ENCODE measurements at regions not wholly inside any gene's neighbourhood (a gene's known extent, or its start where the extent isn't known, plus 50 kb on each side); places are given as distances from the start of the nearest gene placed in this dataset.

DNA sequence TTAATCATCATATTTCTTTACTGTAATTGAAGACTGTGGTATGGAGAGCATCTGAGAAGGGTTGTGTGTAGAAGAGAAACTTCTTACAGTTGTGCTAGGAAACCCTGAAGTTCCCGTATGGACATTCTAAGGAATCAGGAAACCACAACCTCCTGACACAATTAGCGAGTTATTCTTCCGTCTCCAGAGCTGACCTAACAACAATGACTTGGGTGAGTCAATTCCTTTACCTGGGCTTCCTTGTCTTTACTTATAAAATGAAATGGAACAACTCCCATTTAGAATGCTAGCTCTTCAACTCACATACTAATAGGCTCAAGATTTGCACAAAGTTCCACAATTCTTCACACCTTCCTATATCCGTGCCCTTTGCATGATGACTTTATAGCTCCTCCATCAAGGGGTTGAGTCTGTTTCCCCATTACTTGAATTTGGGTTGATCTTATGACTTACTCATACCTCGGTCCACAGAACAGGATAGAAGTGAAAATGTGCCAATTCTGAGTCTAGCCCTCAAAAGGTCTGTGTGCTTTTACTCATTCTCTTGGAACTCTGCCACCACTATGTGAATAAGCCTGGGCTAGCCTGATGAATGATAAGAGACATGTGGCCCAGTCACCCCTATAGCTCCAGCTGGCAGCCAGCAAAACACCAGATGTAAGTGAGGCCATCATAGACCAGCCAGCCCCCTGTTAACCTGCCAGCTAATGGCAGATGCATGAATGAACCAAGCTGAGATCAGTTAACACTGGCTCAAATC lies 459.4 kb downstream of the ETNK1 start:
- ChIA-PET CTCF (ENCODE audit: unreplicated experiment) (no interaction called here), POLR2A (interaction anchor here (0.6 kb wide), 1 partner anchor 1719 kb away, joined by 3 read pairs; no protein-coding TSS in a partner anchor)
- Histone ChIP-seq H3K9me3 (ENCODE audit: low read length) (no peaks in the 10 kb centered on the region), H3K4me3 (ENCODE audit: low read depth, low read length, poor library complexity, severe bottlenecking) (no peak overlapping the region), H3K79me2 (ENCODE audit: insufficient read depth, low read depth, low read length) (no peaks in the 10 kb centered on the region), H3K4me2 (ENCODE audit: low read length) (no peak overlapping the region), H3K4me1 (ENCODE audit: insufficient read depth, low read length, poor library complexity, severe bottlenecking) (no peaks in the 10 kb centered on the region), H4K20me1 (ENCODE audit: insufficient read depth, low read length) (no peaks in the 10 kb centered on the region), H3K36me3 (ENCODE audit: insufficient read depth, low read length) (no peaks in the 10 kb centered on the region), H3K9me2 (ENCODE audit: insufficient read depth, low read length) (no peaks in the 10 kb centered on the region), H3K27ac (ENCODE audit: low read depth, low read length, poor library complexity, severe bottlenecking) (no peak overlapping the region), H2AFZ (ENCODE audit: low read length) (no peak overlapping the region)
- BruUV-seq (replicated peaks) = no TSS peak
- TF ChIP-seq EZH2phosphoT487 (IDR thresholded peaks at IDR 0.05; ENCODE audit: borderline replicate concordance, low read depth, low read length) = no peak
- TF ChIP-seq, protein P1, sequence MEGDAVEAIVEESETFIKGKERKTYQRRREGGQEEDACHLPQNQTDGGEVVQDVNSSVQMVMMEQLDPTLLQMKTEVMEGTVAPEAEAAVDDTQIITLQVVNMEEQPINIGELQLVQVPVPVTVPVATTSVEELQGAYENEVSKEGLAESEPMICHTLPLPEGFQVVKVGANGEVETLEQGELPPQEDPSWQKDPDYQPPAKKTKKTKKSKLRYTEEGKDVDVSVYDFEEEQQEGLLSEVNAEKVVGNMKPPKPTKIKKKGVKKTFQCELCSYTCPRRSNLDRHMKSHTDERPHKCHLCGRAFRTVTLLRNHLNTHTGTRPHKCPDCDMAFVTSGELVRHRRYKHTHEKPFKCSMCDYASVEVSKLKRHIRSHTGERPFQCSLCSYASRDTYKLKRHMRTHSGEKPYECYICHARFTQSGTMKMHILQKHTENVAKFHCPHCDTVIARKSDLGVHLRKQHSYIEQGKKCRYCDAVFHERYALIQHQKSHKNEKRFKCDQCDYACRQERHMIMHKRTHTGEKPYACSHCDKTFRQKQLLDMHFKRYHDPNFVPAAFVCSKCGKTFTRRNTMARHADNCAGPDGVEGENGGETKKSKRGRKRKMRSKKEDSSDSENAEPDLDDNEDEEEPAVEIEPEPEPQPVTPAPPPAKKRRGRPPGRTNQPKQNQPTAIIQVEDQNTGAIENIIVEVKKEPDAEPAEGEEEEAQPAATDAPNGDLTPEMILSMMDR (conservative IDR thresholded peaks at IDR 0.05; ENCODE audit: low read length) = no peak
- intact Hi-C loops (cut with micrococcal nuclease; ENCODE audit: unreplicated experiment) = no loop called here
- DNase-seq (ENCODE audit: low spot score) = no peak

DNA sequence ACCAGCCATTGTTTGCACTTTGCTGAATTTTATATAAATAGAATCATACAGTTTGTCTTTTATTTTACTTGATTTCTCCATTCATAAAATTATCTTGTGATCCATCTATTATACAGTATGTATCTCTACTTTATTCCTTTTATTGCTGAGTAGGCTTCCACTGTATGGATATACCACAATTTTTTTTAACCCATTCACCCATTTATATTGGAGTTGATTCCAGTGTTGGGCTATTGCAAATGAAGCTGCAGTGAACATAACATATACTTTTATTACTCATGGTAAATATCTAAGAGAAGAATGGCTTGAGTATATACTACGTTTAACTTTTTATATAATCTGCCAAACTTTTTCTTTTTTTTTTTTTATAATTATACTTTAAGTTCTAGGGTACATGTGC lies 463.6 kb downstream of the ETNK1 start:
- H3K9me3 ChIP-seq (ENCODE audit: low read length) = no peaks in the 10 kb centered on the region
- no peaks in the 10 kb centered on the region for H3K9me2 ChIP-seq (ENCODE audit: insufficient read depth, low read length)
- ChIA-PET POLR2A (interaction anchor here (0.5 to 0.6 kb wide), 2 partner anchors 11 to 870 kb away, joined by 3 read pairs; no protein-coding TSS in a partner anchor), CTCF (ENCODE audit: unreplicated experiment) (no interaction called here)
- intact Hi-C loops (cut with micrococcal nuclease; ENCODE audit: unreplicated experiment) = no loop called here
- H3K4me2 ChIP-seq (ENCODE audit: low read length) = no peak overlapping the region
- H4K20me1 ChIP-seq (ENCODE audit: insufficient read depth, low read length) = no peaks in the 10 kb centered on the region
- DNase-seq (ENCODE audit: low spot score) = no peak
- no peaks in the 10 kb centered on the region for H3K79me2 ChIP-seq (ENCODE audit: insufficient read depth, low read depth, low read length)
- TF ChIP-seq EZH2phosphoT487 (IDR thresholded peaks at IDR 0.05; ENCODE audit: borderline replicate concordance, low read depth, low read length) = no peak
- TF ChIP-seq, protein P1 (conservative IDR thresholded peaks at IDR 0.05; ENCODE audit: low read length) = no peak
- H3K36me3 ChIP-seq (ENCODE audit: insufficient read depth, low read length) = no peaks in the 10 kb centered on the region
- H3K4me3 ChIP-seq (ENCODE audit: low read depth, low read length, poor library complexity, severe bottlenecking) = no peak overlapping the region
- no peak overlapping the region for H2AFZ ChIP-seq (ENCODE audit: low read length)
- H3K4me1 ChIP-seq (ENCODE audit: insufficient read depth, low read length, poor library complexity, severe bottlenecking) = no peaks in the 10 kb centered on the region
- H3K27ac ChIP-seq (ENCODE audit: low read depth, low read length, poor library complexity, severe bottlenecking) = no peak overlapping the region
- BruUV-seq (replicated peaks) = no TSS peak

DNA sequence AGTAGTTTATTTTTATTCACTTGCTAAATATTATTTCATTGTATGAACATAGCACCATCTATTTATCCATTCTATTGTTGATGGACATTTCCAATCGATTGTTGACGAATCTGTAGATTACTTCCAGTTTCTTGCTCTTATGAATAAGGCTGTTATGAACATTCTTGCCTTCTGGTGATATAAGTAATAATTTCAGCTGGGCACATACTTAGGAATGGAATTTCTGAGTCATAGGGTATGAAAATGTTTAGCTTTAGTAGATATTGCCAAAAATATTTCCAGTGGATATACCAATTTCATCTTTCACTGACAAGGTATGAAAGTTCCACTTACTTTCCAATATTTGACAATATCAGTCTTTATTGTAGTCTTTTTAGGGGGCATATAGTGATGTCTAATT lies 468.5 kb downstream of the ETNK1 start:
- no peak for TF ChIP-seq EZH2phosphoT487 (IDR thresholded peaks at IDR 0.05; ENCODE audit: borderline replicate concordance, low read depth, low read length)
- TF ChIP-seq, protein P1 (conservative IDR thresholded peaks at IDR 0.05; ENCODE audit: low read length) = no peak
- no peaks in the 10 kb centered on the region for H3K9me2 ChIP-seq (ENCODE audit: insufficient read depth, low read length)
- H3K36me3 ChIP-seq (ENCODE audit: insufficient read depth, low read length) = no peaks in the 10 kb centered on the region
- H3K4me3 ChIP-seq (ENCODE audit: low read depth, low read length, poor library complexity, severe bottlenecking) = no peak overlapping the region
- ChIA-PET POLR2A (no interaction called here), CTCF (ENCODE audit: unreplicated experiment) (no interaction called here)
- no peak overlapping the region for H2AFZ ChIP-seq (ENCODE audit: low read length)
- intact Hi-C loops (cut with micrococcal nuclease; ENCODE audit: unreplicated experiment) = no loop called here
- H3K9me3 ChIP-seq (ENCODE audit: low read length) = no peaks in the 10 kb centered on the region
- H3K4me2 ChIP-seq (ENCODE audit: low read length) = no peak overlapping the region
- DNase-seq (ENCODE audit: low spot score) = no peak
- no peaks in the 10 kb centered on the region for H3K79me2 ChIP-seq (ENCODE audit: insufficient read depth, low read depth, low read length)
- BruUV-seq (replicated peaks) = no TSS peak
- H3K4me1 ChIP-seq (ENCODE audit: insufficient read depth, low read length, poor library complexity, severe bottlenecking) = no peaks in the 10 kb centered on the region
- H4K20me1 ChIP-seq (ENCODE audit: insufficient read depth, low read length) = no peaks in the 10 kb centered on the region
- H3K27ac ChIP-seq (ENCODE audit: low read depth, low read length, poor library complexity, severe bottlenecking) = no peak overlapping the region
